ENCODE measurements at regions not wholly inside any gene's neighbourhood (a gene's known extent, or its start where the extent isn't known, plus 50 kb on each side); places are given as distances from the start of the nearest gene placed in this dataset.

GRCh38 chr2:53130441-53130943, 637.1 kb upstream of the CHAC2 start:
- no peak for TF ChIP-seq EZH2phosphoT487 (IDR thresholded peaks at IDR 0.05; ENCODE audit: insufficient read depth, low read depth)
- no peak for TF ChIP-seq EZH2 (IDR thresholded peaks at IDR 0.05; ENCODE audit: insufficient read depth, poor library complexity, severe bottlenecking)

All from GM23248 (cell line).